Colonic mucosa (tissue), 4 donors: ENCODE measurements at regions not wholly inside any gene's neighbourhood (a gene's known extent, or its start where the extent isn't known, plus 50 kb on each side); places are given as distances from the start of the nearest gene placed in this dataset.

Experiments
- DNase-seq: peaks from one replicate; pipeline ENCODE4 v3.0.0-alpha.2; 2020
- H3K27ac ChIP-seq: fragments of 200-600 bp; one replicate; pipeline ENCODE4 v1.8.0; 2021
- H3K27me3 ChIP-seq: fragments of 200-600 bp; one replicate; pipeline ENCODE4 v1.8.0; 2021
- H3K36me3 ChIP-seq: fragments of 200-600 bp; one replicate; pipeline ENCODE4 v1.8.0; 2021
- H3K4me1 ChIP-seq: fragments of 200-600 bp; one replicate; pipeline ENCODE4 v1.8.0; 2021; ENCODE audit warnings: mild to moderate bottlenecking
- H3K4me3 ChIP-seq: fragments of 200-600 bp; one replicate; pipeline ENCODE4 v1.8.0; 2021
- H3K9ac ChIP-seq, 2 donors: one replicate each; pipeline ENCODE4 v1.7.0; 2013; ENCODE audit warnings: control low read depth in 2 of 2, low read depth in 2 of 2, low read length in 2 of 2
- H3K9me3 ChIP-seq: fragments of 200-600 bp; one replicate; pipeline ENCODE4 v1.8.0; 2021
- intact Hi-C: fragments of 100-400 bp; cut with DNase I; formaldehyde crosslinking; loops from one replicate; pipeline ENCODE4 v1.14.1; 2022
- TF ChIP-seq, protein P1 (sequence below): fragments of 200-600 bp; IDR thresholded peaks from one replicate; pipeline ENCODE4 v1.8.0; 2022; ENCODE audit warnings: antibody characterized with exemption, mild to moderate bottlenecking
- donor health status: healthy.
- donor health status: DM: no; HTN: no; CAD: no.
- donor health status: DM: no; HTN: no; CAD: no.

DNA sequence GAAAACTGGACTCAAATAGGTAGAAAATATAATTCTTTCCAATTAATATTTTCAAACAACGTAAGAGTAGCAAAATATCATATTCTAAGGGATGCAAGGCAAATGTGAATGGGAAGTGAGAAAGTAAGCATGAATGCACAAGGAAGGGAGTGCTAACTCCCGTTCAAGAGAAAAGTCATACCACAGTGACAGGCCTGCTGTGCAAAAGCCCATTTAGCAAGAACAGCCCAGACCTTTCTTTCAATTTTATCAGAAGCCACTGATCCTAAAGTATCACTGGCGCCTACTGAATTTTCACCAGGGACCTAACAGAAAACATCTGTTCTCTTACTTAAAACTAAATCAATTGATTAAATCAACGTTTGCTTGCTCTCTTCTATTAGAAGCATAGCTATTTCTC is 157.9 kb upstream of the DKK2 start:
- no peaks in the 10 kb centered on the region for H3K9me3 ChIP-seq
- no peak overlapping the region for H3K27ac ChIP-seq
- TF ChIP-seq, protein P1, sequence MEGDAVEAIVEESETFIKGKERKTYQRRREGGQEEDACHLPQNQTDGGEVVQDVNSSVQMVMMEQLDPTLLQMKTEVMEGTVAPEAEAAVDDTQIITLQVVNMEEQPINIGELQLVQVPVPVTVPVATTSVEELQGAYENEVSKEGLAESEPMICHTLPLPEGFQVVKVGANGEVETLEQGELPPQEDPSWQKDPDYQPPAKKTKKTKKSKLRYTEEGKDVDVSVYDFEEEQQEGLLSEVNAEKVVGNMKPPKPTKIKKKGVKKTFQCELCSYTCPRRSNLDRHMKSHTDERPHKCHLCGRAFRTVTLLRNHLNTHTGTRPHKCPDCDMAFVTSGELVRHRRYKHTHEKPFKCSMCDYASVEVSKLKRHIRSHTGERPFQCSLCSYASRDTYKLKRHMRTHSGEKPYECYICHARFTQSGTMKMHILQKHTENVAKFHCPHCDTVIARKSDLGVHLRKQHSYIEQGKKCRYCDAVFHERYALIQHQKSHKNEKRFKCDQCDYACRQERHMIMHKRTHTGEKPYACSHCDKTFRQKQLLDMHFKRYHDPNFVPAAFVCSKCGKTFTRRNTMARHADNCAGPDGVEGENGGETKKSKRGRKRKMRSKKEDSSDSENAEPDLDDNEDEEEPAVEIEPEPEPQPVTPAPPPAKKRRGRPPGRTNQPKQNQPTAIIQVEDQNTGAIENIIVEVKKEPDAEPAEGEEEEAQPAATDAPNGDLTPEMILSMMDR = no peak
- H3K36me3 ChIP-seq = no peaks in the 10 kb centered on the region
- H3K9ac ChIP-seq = no peak overlapping the region
- no peak for DNase-seq
- no peaks in the 10 kb centered on the region for H3K4me1 ChIP-seq
- intact Hi-C loops = no loop called here
- H3K27me3 ChIP-seq = no peaks in the 10 kb centered on the region
- H3K4me3 ChIP-seq = no peak overlapping the region

DNA sequence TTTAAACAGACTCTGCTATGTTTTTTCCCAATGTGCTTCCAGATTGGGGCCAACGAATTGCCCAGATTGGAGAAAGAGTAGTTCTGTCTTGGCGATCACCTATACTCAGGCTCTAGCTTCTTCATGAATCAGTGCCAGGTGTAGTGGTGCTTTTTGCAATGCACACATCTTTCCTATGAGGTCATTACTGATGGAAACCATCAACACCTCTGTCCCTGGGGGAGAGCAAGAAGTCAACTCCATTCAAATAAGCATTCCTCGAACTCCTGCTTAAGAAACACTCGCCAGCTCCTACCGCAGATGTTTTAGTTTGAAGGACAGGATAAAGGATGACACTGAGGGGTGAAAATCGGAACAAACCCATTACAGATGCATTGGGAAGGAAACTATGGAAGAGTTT is 156.5 kb upstream of the DKK2 start:
- Histone ChIP-seq H3K9ac (no peak overlapping the region), H3K4me3 (no peak overlapping the region), H3K9me3 (no peaks in the 10 kb centered on the region), H3K36me3 (no peaks in the 10 kb centered on the region), H3K27me3 (no peaks in the 10 kb centered on the region), H3K4me1 (no peaks in the 10 kb centered on the region), H3K27ac (no peak overlapping the region)
- TF ChIP-seq, protein P1 = no peak
- DNase-seq = no peak
- intact Hi-C loops = no loop called here

DNA sequence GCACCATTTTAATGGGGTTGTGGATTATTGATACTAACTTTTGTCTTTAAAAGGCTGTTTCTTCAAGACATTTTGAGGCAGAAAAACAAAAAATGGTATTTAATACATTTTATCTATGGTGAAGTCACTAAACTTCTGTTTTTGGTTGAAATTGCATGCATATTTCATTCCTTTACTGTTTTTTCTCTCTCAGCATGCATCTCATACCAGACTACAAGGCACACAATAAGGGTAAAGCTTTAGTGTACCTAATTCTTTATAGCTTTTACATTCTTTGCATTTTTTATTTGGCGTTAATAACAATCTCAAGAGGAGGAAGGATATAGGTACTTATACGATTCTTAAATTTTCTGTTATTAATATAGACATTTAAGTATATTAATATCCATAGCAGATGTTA is 151.0 kb upstream of the DKK2 start:
- H3K9me3 ChIP-seq = no peaks in the 10 kb centered on the region
- H3K27me3 ChIP-seq = no peaks in the 10 kb centered on the region
- H3K4me3 ChIP-seq = no peak overlapping the region
- H3K36me3 ChIP-seq = no peaks in the 10 kb centered on the region
- TF ChIP-seq, protein P1 = no peak
- no peak for DNase-seq
- intact Hi-C loops = loop anchor here (10.0 kb wide), 1 partner anchor 132 kb away; no protein-coding TSS in a partner anchor
- no peaks in the 10 kb centered on the region for H3K4me1 ChIP-seq
- H3K27ac ChIP-seq = no peak overlapping the region
- H3K9ac ChIP-seq = no peak overlapping the region

DNA sequence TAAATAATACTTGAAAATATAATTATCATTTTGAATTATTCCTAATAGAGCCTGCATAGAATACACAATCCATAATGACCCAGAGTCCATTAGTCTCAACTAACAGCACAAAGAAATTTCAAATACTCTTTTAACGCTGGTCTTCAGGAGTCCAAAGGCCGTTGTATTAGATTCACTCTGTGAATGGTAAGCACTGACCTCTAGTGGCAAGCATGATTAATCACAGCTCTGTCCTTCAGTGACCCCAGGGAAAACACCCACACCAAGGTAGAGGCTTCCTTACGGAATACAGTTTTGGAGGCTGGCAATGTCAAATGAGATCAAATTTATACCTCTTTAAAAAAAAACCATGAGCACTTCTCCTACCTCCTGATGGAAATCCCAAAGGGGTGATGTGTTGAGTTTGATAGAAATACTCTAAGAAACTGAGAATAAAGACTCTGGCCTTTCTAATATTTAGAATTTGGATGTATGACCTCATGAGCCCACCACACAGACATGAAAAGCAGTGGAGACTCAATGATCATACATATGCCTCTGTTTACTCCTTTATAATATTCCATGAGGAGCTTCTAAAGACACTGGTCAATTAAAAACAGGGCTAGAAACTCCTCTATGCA is 147.2 kb upstream of the DKK2 start:
- Histone ChIP-seq H3K9ac (no peak overlapping the region), H3K36me3 (no peaks in the 10 kb centered on the region), H3K9me3 (no peaks in the 10 kb centered on the region), H3K4me3 (no peak overlapping the region), H3K27me3 (no peaks in the 10 kb centered on the region), H3K27ac (no peak overlapping the region), H3K4me1 (no peaks in the 10 kb centered on the region)
- peak; percentile 29 for DNase-seq
- intact Hi-C loops = loop anchor here (10.0 kb wide), 1 partner anchor 128 kb away; no protein-coding TSS in a partner anchor
- TF ChIP-seq, protein P1 = peak; percentile 68

DNA sequence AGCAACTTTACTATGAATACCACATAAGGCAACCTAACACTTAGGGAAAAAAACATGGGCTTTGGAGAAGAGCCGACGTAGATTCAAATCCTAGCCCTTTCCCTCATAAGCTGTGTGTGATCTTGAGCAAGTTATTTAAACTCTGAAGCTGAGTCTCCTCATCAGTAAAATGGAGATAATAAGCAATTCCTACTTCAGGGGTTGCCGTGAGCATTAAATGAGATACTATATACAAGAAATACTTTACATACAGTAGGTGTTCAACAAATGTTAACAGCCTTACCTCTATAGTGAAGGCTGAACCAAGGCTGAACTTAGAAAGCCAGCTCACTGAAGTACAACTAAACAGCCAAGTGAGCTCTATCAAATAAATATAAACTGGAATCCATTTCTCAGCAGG is 146.2 kb upstream of the DKK2 start:
- no peak for DNase-seq
- H3K4me1 ChIP-seq = no peaks in the 10 kb centered on the region
- no peaks in the 10 kb centered on the region for H3K27me3 ChIP-seq
- H3K4me3 ChIP-seq = no peak overlapping the region
- no peak overlapping the region for H3K27ac ChIP-seq
- no peaks in the 10 kb centered on the region for H3K9me3 ChIP-seq
- intact Hi-C loops = loop anchor here (10.0 kb wide), 1 partner anchor 128 kb away; no protein-coding TSS in a partner anchor
- H3K9ac ChIP-seq = no peak overlapping the region
- TF ChIP-seq, protein P1 = no peak
- no peaks in the 10 kb centered on the region for H3K36me3 ChIP-seq
